ENCODE measurements at regions not wholly inside any gene's neighbourhood (a gene's known extent, or its start where the extent isn't known, plus 50 kb on each side); places are given as distances from the start of the nearest gene placed in this dataset.

- H3K9me3 ChIP-seq, result no peaks in the 10 kb centered on the region
- H3K27ac ChIP-seq, result no peak overlapping the region
- DNase-seq, result no peak
- H3K4me1 ChIP-seq (ENCODE audit: insufficient read depth), result no peaks in the 10 kb centered on the region
- H3K27me3 ChIP-seq, result no peaks in the 10 kb centered on the region
- intact Hi-C loops (cut with DNase I), result no loop called here
- 39 to 47% (median 42%) methylated on average over 4 of the region's 4 CpGs for WGBS, 3 donors
- TF ChIP-seq EP300 (IDR thresholded peaks at IDR 0.05) (no peak), POLR2A (IDR thresholded peaks at IDR 0.05) (no peak), CTCF (IDR thresholded peaks at IDR 0.05) (no peak)
- H3K36me3 ChIP-seq, result no peaks in the 10 kb centered on the region
- H3K4me3 ChIP-seq, result no peak overlapping the region
These were observed 335.7 kb downstream of the NSG2 start for GRCh38 chr5:174381241-174381640.

GRCh38 chr5:174383210-174384167 is 338.0 kb downstream of the NSG2 start:
- no peaks in the 10 kb centered on the region for H3K9me3 ChIP-seq

GRCh38 chr5:174384509-174384947 is 339.0 kb downstream of the NSG2 start:
- no peak for TF ChIP-seq CTCF (IDR thresholded peaks at IDR 0.05)
- H3K4me1 ChIP-seq (ENCODE audit: insufficient read depth), result no peaks in the 10 kb centered on the region
- WGBS, 3 donors, result 23 to 25% (median 24%) methylated on average over 17 of the region's 17 CpGs
- no peaks in the 10 kb centered on the region for H3K27me3 ChIP-seq
- intact Hi-C loops (cut with DNase I), result no loop called here
- no peaks in the 10 kb centered on the region for H3K36me3 ChIP-seq
- no peak for DNase-seq
- no peak overlapping the region for H3K27ac ChIP-seq
- no peak overlapping the region for H3K4me3 ChIP-seq
- no peaks in the 10 kb centered on the region for H3K9me3 ChIP-seq

More at GRCh38 chr5:174383210-174384167, 338.0 kb downstream of the NSG2 start:
- WGBS, 3 donors, result 55 to 66% (median 61%) methylated on average over 3 of the region's 3 CpGs
- TF ChIP-seq POLR2A (IDR thresholded peaks at IDR 0.05) (no peak), CTCF (IDR thresholded peaks at IDR 0.05) (no peak), EP300 (IDR thresholded peaks at IDR 0.05) (no peak)
- no peaks in the 10 kb centered on the region for H3K27me3 ChIP-seq
- H3K27ac ChIP-seq, result no peak overlapping the region
- intact Hi-C loops (cut with DNase I), result no loop called here
- H3K36me3 ChIP-seq, result no peaks in the 10 kb centered on the region
- no peak overlapping the region for H3K4me3 ChIP-seq
- H3K4me1 ChIP-seq (ENCODE audit: insufficient read depth), result no peaks in the 10 kb centered on the region
- DNase-seq, result no peak

- intact Hi-C loops (cut with DNase I), result no loop called here
- Histone ChIP-seq H3K27me3 (no peaks in the 10 kb centered on the region), H3K9me3 (no peaks in the 10 kb centered on the region), H3K4me3 (no peak overlapping the region), H3K4me1 (ENCODE audit: insufficient read depth) (no peaks in the 10 kb centered on the region), H3K27ac (no peak overlapping the region), H3K36me3 (no peaks in the 10 kb centered on the region)
- DNase-seq, result no peak
- no peak for TF ChIP-seq CTCF (IDR thresholded peaks at IDR 0.05)
- TF ChIP-seq EP300 (IDR thresholded peaks at IDR 0.05), result no peak
- TF ChIP-seq POLR2A (IDR thresholded peaks at IDR 0.05), result no peak
- WGBS, 3 donors, result 86 to 87% (median 86%) methylated on average over 3 of the region's 3 CpGs
These were observed 338.1 kb upstream of the MSX2 start for GRCh38 chr5:174386306-174386705.
